Right lobe of liver (tissue), 4 donors: ENCODE measurements at regions not wholly inside any gene's neighbourhood (a gene's known extent, or its start where the extent isn't known, plus 50 kb on each side); places are given as distances from the start of the nearest gene placed in this dataset.

Experiments
- CTCF ChIP-seq, 4 donors: fragments of 200-600 bp in 3 of 4; fragments of 450-650 bp in 1 of 4; IDR thresholded peaks; one replicate each; pipeline versions ENCODE4 v1.5.1 to v1.8.0; 2016 to 2022; ENCODE audit warnings: antibody characterized with exemption in 4 of 4, mild to moderate bottlenecking in 2 of 4
- POLR2A ChIP-seq: fragments of 450-650 bp; IDR thresholded peaks from one replicate; pipeline ENCODE4 v1.6.1; 2017; ENCODE audit warnings: antibody characterized with exemption, mild to moderate bottlenecking
- donor health status: DM: no; HTN: no; CAD: no.
- donor health status: DM: no; HTN: no; CAD: no.
- donor health status: DM: no; HTN: yes; CAD: no.

- TF ChIP-seq CTCF (IDR thresholded peaks at IDR 0.05) (no peak), POLR2A (no peak)
These were observed 274.6 kb downstream of the ETAA1 start for GRCh38 chr2:67671464-67672450.
